Activated T-cell treated with anti-CD3 and anti-CD28 coated beads, Interleukin-2, amount 50 U/mL, for 72 hours (primary cell): ENCODE measurements at regions not wholly inside any gene's neighbourhood (a gene's known extent, or its start where the extent isn't known, plus 50 kb on each side); places are given as distances from the start of the nearest gene placed in this dataset.

ENCODE experiments used
- ATAC-seq, 2 donors: fragments of 150-1000 bp; cut with Tn5 transposase; replicated peaks in 1 of 2; 2 replicates each; pipeline ENCODE4 v1.10.0; 2021; ENCODE audit warnings: moderate library complexity in 2 of 2, mild to moderate bottlenecking in 1 of 2
- DNase-seq, 2 donors: peaks; one replicate each; pipeline ENCODE4 v3.0.0; 2021 to 2022; ENCODE audit warnings: mixed read lengths in 1 of 2
- H3K27ac Mint-ChIP-seq: one replicate; pipeline ENCODE4 v1.8.0; 2022; ENCODE audit warnings: mild to moderate bottlenecking, moderate library complexity, mixed read lengths
- H3K27me3 Mint-ChIP-seq: one replicate; pipeline ENCODE4 v1.8.0; 2022; ENCODE audit warnings: low read depth, mixed read lengths
- H3K36me3 Mint-ChIP-seq, 2 donors: one replicate each; pipeline ENCODE4 v1.8.0; 2022; ENCODE audit warnings: mixed read lengths in 2 of 2, mild to moderate bottlenecking in 1 of 2; ENCODE audit not compliant: insufficient read depth in 2 of 2
- H3K4me1 Mint-ChIP-seq: one replicate; pipeline ENCODE4 v1.8.0; 2022; ENCODE audit warnings: low read depth, mixed read lengths
- H3K4me3 Mint-ChIP-seq, 2 donors: one replicate each; pipeline ENCODE4 v1.8.0; 2022; ENCODE audit warnings: mild to moderate bottlenecking in 2 of 2, mixed read lengths in 2 of 2, moderate library complexity in 2 of 2
- H3K9me3 Mint-ChIP-seq, 2 donors: one replicate each; pipeline ENCODE4 v1.8.0; 2022; ENCODE audit warnings: mixed read lengths in 2 of 2

- H3K36me3 Mint-ChIP-seq, result no peaks in the 10 kb centered on the region
- no peak for DNase-seq
- peaks cover 23% of the 10 kb centered on the region for H3K27me3 Mint-ChIP-seq
- no peak overlapping the region for H3K4me3 Mint-ChIP-seq
- peaks cover 24% of the 10 kb centered on the region for H3K4me1 Mint-ChIP-seq
- peaks cover 0 to 3% of the 10 kb centered on the region in 2 donors for H3K9me3 Mint-ChIP-seq
- ATAC-seq, result no peak
- H3K27ac Mint-ChIP-seq, result no peak overlapping the region
These were observed 121.6 kb downstream of the PHLDA1 start for GRCh38 chr12:75909714-75910656.

- Mint-ChIP-seq H3K4me3 (no peak overlapping the region), H3K36me3 (no peaks in the 10 kb centered on the region), H3K27me3 (peaks cover 23% of the 10 kb centered on the region), H3K4me1 (peaks cover 15% of the 10 kb centered on the region), H3K27ac (no peak overlapping the region), H3K9me3 (peaks cover 0 to 3% of the 10 kb centered on the region in 2 donors)
- DNase-seq (no peak), ATAC-seq (no peak)
These were observed 122.5 kb downstream of the PHLDA1 start for GRCh38 chr12:75908961-75909605.

- DNase-seq, result no peak
- Mint-ChIP-seq H3K4me1 (no peaks in the 10 kb centered on the region), H3K27me3 (peaks cover 46% of the 10 kb centered on the region), H3K27ac (no peak overlapping the region), H3K4me3 (no peak overlapping the region), H3K36me3 (no peaks in the 10 kb centered on the region), H3K9me3 (peaks cover 0 to 3% of the 10 kb centered on the region in 2 donors)
- ATAC-seq, result no peak
These were observed 125.7 kb downstream of the PHLDA1 start for GRCh38 chr12:75905922-75906321.

- Mint-ChIP-seq H3K27me3 (peaks cover 56% of the 10 kb centered on the region), H3K4me1 (no peaks in the 10 kb centered on the region), H3K27ac (no peak overlapping the region), H3K4me3 (no peak overlapping the region), H3K9me3 (no peaks in the 10 kb centered on the region), H3K36me3 (no peaks in the 10 kb centered on the region)
- DNase-seq (no peak), ATAC-seq (no peak)
These were observed 130.8 kb downstream of the PHLDA1 start for GRCh38 chr12:75900781-75901254.

- H3K27me3 Mint-ChIP-seq, result peaks cover 62% of the 10 kb centered on the region
- no peak overlapping the region for H3K27ac Mint-ChIP-seq
- DNase-seq (no peak), ATAC-seq (no peak)
- H3K36me3 Mint-ChIP-seq, result no peaks in the 10 kb centered on the region
- H3K4me3 Mint-ChIP-seq, result no peak overlapping the region
- no peaks in the 10 kb centered on the region for H3K9me3 Mint-ChIP-seq
- H3K4me1 Mint-ChIP-seq, result no peaks in the 10 kb centered on the region
These were observed 131.3 kb downstream of the PHLDA1 start for GRCh38 chr12:75900226-75900625.

GRCh38 chr12:75894965-75895754, 136.4 kb downstream of the PHLDA1 start:
- DNase-seq (no peak), ATAC-seq (no peak)
- Mint-ChIP-seq H3K4me1 (peaks cover 4% of the 10 kb centered on the region), H3K27ac (no peak overlapping the region), H3K27me3 (peaks cover 55% of the 10 kb centered on the region), H3K4me3 (no peak overlapping the region), H3K36me3 (no peaks in the 10 kb centered on the region), H3K9me3 (no peaks in the 10 kb centered on the region)

- no peak overlapping the region for H3K27ac Mint-ChIP-seq
- H3K36me3 Mint-ChIP-seq, result no peaks in the 10 kb centered on the region
- no peak overlapping the region for H3K4me3 Mint-ChIP-seq
- peaks cover 68% of the 10 kb centered on the region for H3K27me3 Mint-ChIP-seq
- ATAC-seq, result no peak
- H3K4me1 Mint-ChIP-seq, result peaks cover 4% of the 10 kb centered on the region
- no peak for DNase-seq
- H3K9me3 Mint-ChIP-seq, result no peaks in the 10 kb centered on the region
These were observed 137.8 kb downstream of the PHLDA1 start for GRCh38 chr12:75893765-75894164.

- Mint-ChIP-seq H3K36me3 (no peaks in the 10 kb centered on the region), H3K4me3 (no peak overlapping the region), H3K4me1 (peaks cover 4% of the 10 kb centered on the region), H3K27me3 (peaks cover 64% of the 10 kb centered on the region), H3K27ac (no peak overlapping the region), H3K9me3 (no peaks in the 10 kb centered on the region)
- DNase-seq, result no peak
- ATAC-seq, result no peak
These were observed 138.7 kb downstream of the PHLDA1 start for GRCh38 chr12:75892731-75893408.

- Mint-ChIP-seq H3K9me3 (no peaks in the 10 kb centered on the region), H3K4me1 (peaks cover 4% of the 10 kb centered on the region), H3K27me3 (peaks cover 59% of the 10 kb centered on the region), H3K27ac (no peak overlapping the region), H3K4me3 (no peak overlapping the region), H3K36me3 (no peaks in the 10 kb centered on the region)
- ATAC-seq (no peak), DNase-seq (no peak)
These were observed 140.5 kb downstream of the PHLDA1 start for GRCh38 chr12:75891072-75891471.

GRCh38 chr12:75890660-75891059, 140.9 kb downstream of the PHLDA1 start:
- ATAC-seq (no peak), DNase-seq (no peak)
- Mint-ChIP-seq H3K27ac (no peak overlapping the region), H3K27me3 (peaks cover 55% of the 10 kb centered on the region), H3K36me3 (no peaks in the 10 kb centered on the region), H3K4me1 (peaks cover 4% of the 10 kb centered on the region), H3K9me3 (no peaks in the 10 kb centered on the region), H3K4me3 (no peak overlapping the region)

- Mint-ChIP-seq H3K9me3 (no peaks in the 10 kb centered on the region), H3K27me3 (peaks cover 50% of the 10 kb centered on the region), H3K36me3 (no peaks in the 10 kb centered on the region)
These were observed 141.4 kb downstream of the PHLDA1 start for GRCh38 chr12:75890141-75890540.

GRCh38 chr12:75888874-75889613, 142.5 kb downstream of the PHLDA1 start:
- Mint-ChIP-seq H3K36me3 (no peaks in the 10 kb centered on the region), H3K4me3 (no peak overlapping the region), H3K27me3 (peaks cover 60% of the 10 kb centered on the region), H3K9me3 (no peaks in the 10 kb centered on the region), H3K4me1 (peaks cover 7% of the 10 kb centered on the region), H3K27ac (no peak overlapping the region)
- ATAC-seq (no peak), DNase-seq (no peak)

More at GRCh38 chr12:75890141-75890540, 141.4 kb downstream of the PHLDA1 start:
- DNase-seq (no peak), ATAC-seq (no peak)
- no peak overlapping the region for H3K27ac Mint-ChIP-seq
- H3K4me3 Mint-ChIP-seq, result no peak overlapping the region
- peaks cover 4% of the 10 kb centered on the region for H3K4me1 Mint-ChIP-seq
